ENCODE measurements at regions not wholly inside any gene's neighbourhood (a gene's known extent, or its start where the extent isn't known, plus 50 kb on each side); places are given as distances from the start of the nearest gene placed in this dataset.

GRCh38 chr15:94070356-94071295 is 160.7 kb upstream of the MCTP2 start:
- H2BK120ac ChIP-seq (ENCODE audit: low read depth, low read length): no peak overlapping the region
- no peak overlapping the region for H3K56ac ChIP-seq (ENCODE audit: extremely low read depth, insufficient read depth, low read length)
- no peak overlapping the region for H2AFZ ChIP-seq (replicated peaks; ENCODE audit: low read length, poor library complexity)
- no peak overlapping the region for H3K9ac ChIP-seq (ENCODE audit: low read depth, low read length)
- no peak overlapping the region for H2BK15ac ChIP-seq (ENCODE audit: low read depth, low read length)
- H3K27ac ChIP-seq (ENCODE audit: insufficient read depth, low read length): no peak overlapping the region
- TF ChIP-seq ELK1 (IDR thresholded peaks at IDR 0.05; ENCODE audit: borderline replicate concordance, low read depth, low read length) (no peak), MXI1 (IDR thresholded peaks at IDR 0.05; ENCODE audit: borderline replicate concordance, low read depth, low read length) (no peak), MAFK (IDR thresholded peaks at IDR 0.05; ENCODE audit: low read depth, low read length) (no peak), RCOR1 (IDR thresholded peaks at IDR 0.05; ENCODE audit: insufficient replicate concordance, low read length) (no peak), MAZ (IDR thresholded peaks at IDR 0.05; ENCODE audit: borderline replicate concordance, low read depth, low read length) (no peak), USF2 (IDR thresholded peaks at IDR 0.05; ENCODE audit: low read depth, low read length) (no peak), CHD1 (IDR thresholded peaks at IDR 0.05; ENCODE audit: low read depth, low read length) (no peak), CEBPB (IDR thresholded peaks at IDR 0.05; ENCODE audit: low read depth, low read length) (no peak)
- no TSS peak for BruUV-seq (replicated peaks)
- DNase-seq (no peak), ATAC-seq (ENCODE audit: low read depth) (no peak)
- H3K14ac ChIP-seq (replicated peaks; ENCODE audit: low read depth, low read length): no peak overlapping the region
- ChIA-PET CTCF (no interaction called here), POLR2A (ENCODE audit: unreplicated experiment) (no interaction called here)
- no peak overlapping the region for H3K23ac ChIP-seq (ENCODE audit: low read depth, low read length)
- H3K4me3 ChIP-seq (ENCODE audit: insufficient read depth, low read depth, low read length): no peak overlapping the region
- no peak overlapping the region for H4K8ac ChIP-seq (ENCODE audit: low read depth in 2 of 2, low read length in 2 of 2)
- in situ Hi-C loops (cut with MboI; ENCODE audit: low sequenced_read_pairs) (no loop called here), dilution Hi-C loops (cut with HindIII; ENCODE audit: low sequenced_read_pairs, unreplicated experiment) (no loop called here), intact Hi-C loops (cut with micrococcal nuclease) (no loop called here)
- peaks cover 6% of the 10 kb centered on the region for H3K9me3 ChIP-seq (ENCODE audit: control insufficient read depth, insufficient read depth, low read length)
- H3K4ac ChIP-seq (ENCODE audit: low read depth, low read length): no peak overlapping the region
- H2AK5ac ChIP-seq (ENCODE audit: low read depth, low read length): no peak overlapping the region
- WGBS, 2 experiments (ENCODE audit: extremely low coverage in 2 of 2, insufficient read length in 1 of 2): 64% methylated on average over 9 of the region's 19 CpGs; no CpG with 5 or more reads in 1 of the 2 experiments
- H3K9me1 ChIP-seq (ENCODE audit: insufficient read depth, low read length): no peaks in the 10 kb centered on the region
- H4K91ac ChIP-seq (ENCODE audit: insufficient read depth, low read depth, low read length): no peak overlapping the region
- no peak overlapping the region for H4K5ac ChIP-seq (ENCODE audit: low read depth, low read length)
- no peaks in the 10 kb centered on the region for H3K79me1 ChIP-seq (ENCODE audit: low read depth in 1 of 2, low read length in 2 of 2)
- no peaks in the 10 kb centered on the region for H3K36me3 ChIP-seq (ENCODE audit: control insufficient read depth, insufficient read depth, low read length)
- no peak overlapping the region for H2BK5ac ChIP-seq (ENCODE audit: low read depth, low read length, poor library complexity, severe bottlenecking)
- H2AK9ac ChIP-seq (replicated peaks; ENCODE audit: low read depth, low read length, poor library complexity): no peak overlapping the region
- H3K4me1 ChIP-seq (ENCODE audit: control insufficient read depth, insufficient read depth, low read length): no peaks in the 10 kb centered on the region
- H3K18ac ChIP-seq (ENCODE audit: low read depth, low read length): no peak overlapping the region
- H3K4me2 ChIP-seq (ENCODE audit: low read depth, low read length): no peak overlapping the region
- H4K20me1 ChIP-seq (ENCODE audit: insufficient read depth, low read length): no peaks in the 10 kb centered on the region
- no peak overlapping the region for H2BK20ac ChIP-seq (ENCODE audit: low read depth, low read length)
- no peaks in the 10 kb centered on the region for H3K27me3 ChIP-seq (ENCODE audit: control insufficient read depth, insufficient read depth, low read length)
